OCI-LY3 (cell line): ENCODE measurements at regions not wholly inside any gene's neighbourhood (a gene's known extent, or its start where the extent isn't known, plus 50 kb on each side); places are given as distances from the start of the nearest gene placed in this dataset.

Source experiments
- H2AFZ ChIP-seq: fragments of 200-600, 300-600 bp; shearing (Covaris generic); 2 replicates; pipeline ENCODE4 v1.6.0; 2014; ENCODE audit warnings: antibody characterized with exemption, low read depth, low read length
- H3K27ac ChIP-seq: fragments of 200-600, 300-600 bp; sonication (generic); 2 replicates; pipeline ENCODE4 v1.5.1; 2014; ENCODE audit warnings: mild to moderate bottlenecking, low read length, moderate library complexity, mixed read lengths
- H3K27me3 ChIP-seq: fragments of 200-600, 300-600 bp; sonication (generic); 2 replicates; pipeline ENCODE4 v1.6.1; 2014; ENCODE audit warnings: low read depth, low read length, mixed read lengths
- H3K36me3 ChIP-seq: fragments of 200-600, 300-600 bp; sonication (generic); replicated peaks from 2 replicates; pipeline ENCODE3; 2014; ENCODE audit warnings: low read depth, low read length, mixed read lengths
- H3K4me1 ChIP-seq: fragments of 300-600, 200-600 bp; sonication (generic); 2 replicates; pipeline ENCODE4 v1.6.1; 2014; ENCODE audit warnings: low read length, mixed read lengths
- H3K4me2 ChIP-seq: fragments of 200-600, 300-600 bp; sonication (generic); 2 replicates; pipeline ENCODE4 v1.6.1; 2014; ENCODE audit warnings: low read length, mixed read lengths
- H3K4me3 ChIP-seq: fragments of 300-600, 200-600 bp; sonication (generic); 2 replicates; pipeline ENCODE4 v1.5.1; 2014; ENCODE audit warnings: antibody characterized with exemption, mild to moderate bottlenecking, low read length, moderate library complexity
- H3K79me2 ChIP-seq: fragments of 300-600, 200-600 bp; shearing (Covaris generic); 2 replicates; pipeline ENCODE4 v1.6.1; 2014; ENCODE audit warnings: mild to moderate bottlenecking, low read length, mixed read lengths
- H3K9ac ChIP-seq: fragments of 300-600, 200-600 bp; shearing (Covaris generic); 2 replicates; pipeline ENCODE4 v1.6.0; 2014; ENCODE audit warnings: mild to moderate bottlenecking, low read length, moderate library complexity
- H3K9me3 ChIP-seq: fragments of 200-600, 300-600 bp; shearing (Covaris generic); 2 replicates; pipeline ENCODE4 v1.6.1; 2014; ENCODE audit warnings: low read length, mixed read lengths; ENCODE audit not compliant: insufficient read depth
- H4K20me1 ChIP-seq: fragments of 200-600, 300-600 bp; sonication (generic); 2 replicates; pipeline ENCODE4 v1.6.1; 2016; ENCODE audit warnings: low read length, mixed read lengths; ENCODE audit not compliant: insufficient read depth
- CTCF ChIP-seq: fragments of 200-600, 300-600 bp; sonication (generic); IDR thresholded peaks from 2 replicates; pipeline ENCODE4 v1.5.1; 2014; ENCODE audit warnings: antibody characterized with exemption, low read length, low read depth
- EZH2phosphoT487 ChIP-seq: fragments of 200-600 bp; shearing (Covaris generic); IDR thresholded peaks from 2 replicates; pipeline ENCODE4 v1.6.1; 2018; ENCODE audit warnings: antibody characterized with exemption, mixed run types, low read depth

GRCh38 chr9:17065062-17065461 lies 69.8 kb upstream of the CNTLN start:
- Histone ChIP-seq H3K4me1 (peaks cover 3% of the 10 kb centered on the region; the same call in 1 of the 2 replicates), H3K27me3 (no peaks in the 10 kb centered on the region), H3K9ac (no peak overlapping the region), H3K4me3 (no peak overlapping the region), H4K20me1 (no peaks in the 10 kb centered on the region), H3K4me2 (no peak overlapping the region), H3K9me3 (no peaks in the 10 kb centered on the region), H3K27ac (no peak overlapping the region), H3K79me2 (no peaks in the 10 kb centered on the region), H3K36me3 (no peaks in the 10 kb centered on the region), H2AFZ (no peak overlapping the region)
- TF ChIP-seq EZH2phosphoT487 (no peak), CTCF (no peak)

- Histone ChIP-seq H3K9me3 (no peaks in the 10 kb centered on the region), H3K9ac (no peak overlapping the region), H3K4me1 (peaks cover 3% of the 10 kb centered on the region; the same call in 1 of the 2 replicates), H3K4me3 (no peak overlapping the region), H3K36me3 (no peaks in the 10 kb centered on the region), H3K27me3 (no peaks in the 10 kb centered on the region), H2AFZ (no peak overlapping the region), H3K4me2 (no peak overlapping the region), H3K79me2 (no peaks in the 10 kb centered on the region), H4K20me1 (no peaks in the 10 kb centered on the region), H3K27ac (no peak overlapping the region)
- TF ChIP-seq EZH2phosphoT487 (no peak), CTCF (no peak)
Measured at GRCh38 chr9:17064558-17064957, 70.3 kb upstream of the CNTLN start.

GRCh38 chr9:17063535-17064135 lies 71.2 kb upstream of the CNTLN start:
- no peak for TF ChIP-seq EZH2phosphoT487
- TF ChIP-seq CTCF, result peak; percentile 80
- Histone ChIP-seq H3K27ac (no peak overlapping the region), H3K9me3 (no peaks in the 10 kb centered on the region)

GRCh38 chr9:17062497-17062896 lies 72.3 kb upstream of the CNTLN start:
- Histone ChIP-seq H3K27me3 (no peaks in the 10 kb centered on the region), H3K4me2 (no peak overlapping the region), H3K27ac (no peak overlapping the region), H3K79me2 (no peaks in the 10 kb centered on the region), H3K4me3 (no peak overlapping the region), H3K9ac (no peak overlapping the region), H2AFZ (no peak overlapping the region), H3K4me1 (no peaks in the 10 kb centered on the region), H3K9me3 (no peaks in the 10 kb centered on the region), H3K36me3 (no peaks in the 10 kb centered on the region), H4K20me1 (no peaks in the 10 kb centered on the region)
- TF ChIP-seq CTCF, result no peak
- TF ChIP-seq EZH2phosphoT487, result no peak

More at GRCh38 chr9:17063535-17064135, 71.2 kb upstream of the CNTLN start:
- no peaks in the 10 kb centered on the region for H3K79me2 ChIP-seq
- H3K4me3 ChIP-seq, result no peak overlapping the region
- H3K4me1 ChIP-seq, result peaks cover under 1% of the 10 kb centered on the region; the same call in 1 of the 2 replicates
- H3K36me3 ChIP-seq, result no peaks in the 10 kb centered on the region
- H3K9ac ChIP-seq, result no peak overlapping the region
- H3K4me2 ChIP-seq, result no peak overlapping the region
- H4K20me1 ChIP-seq, result no peaks in the 10 kb centered on the region
- H2AFZ ChIP-seq, result no peak overlapping the region
- H3K27me3 ChIP-seq, result no peaks in the 10 kb centered on the region
